H1 (cell line): ENCODE measurements at regions not wholly inside any gene's neighbourhood (a gene's known extent, or its start where the extent isn't known, plus 50 kb on each side); places are given as distances from the start of the nearest gene placed in this dataset.

ENCODE experiments used
- CTCF ChIA-PET: fragments of 300-600 bp; sonication (Branson Sonifier 250); formaldehyde crosslinking; loops from one replicate; lab custom pipeline; 2021; ENCODE audit not compliant: partially characterized antibody; lab: Charles Lee
- POLR2A ChIA-PET: fragments of 300-600 bp; sonication (Branson Sonifier 250); formaldehyde crosslinking; loops from one replicate; lab custom pipeline; 2021; ENCODE audit warnings: inconsistent platforms; ENCODE audit not compliant: partially characterized antibody; lab: Charles Lee
- DNase-seq, 2 experiments: peaks; one replicate each; pipeline versions ENCODE4 v3.0.0 to v3.0.0-alpha.2; 2010 to 2022; ENCODE audit warnings: low spot score in 2 of 2, low read depth in 1 of 2, mixed read lengths in 1 of 2
- FAIRE-seq: peaks from 2 replicates; lab custom pipeline; 2011; peaks lifted over from hg19 to GRCh38; lab: Jason Lieb, UNC
- H2AFZ ChIP-seq: 2 replicates; pipeline ENCODE4 v1.8.1; 2012; ENCODE audit warnings: low read length, inconsistent platforms
- H2AK5ac ChIP-seq: 2 replicates; pipeline ENCODE4 v1.6.1; 2013; ENCODE audit warnings: low read depth, low read length
- H2BK120ac ChIP-seq: replicated peaks from 2 replicates; pipeline ENCODE3; 2013; ENCODE audit warnings: low read depth, low read length, inconsistent platforms
- H2BK12ac ChIP-seq: 2 replicates; pipeline ENCODE4 v1.6.1; 2013; ENCODE audit warnings: low read depth, low read length
- H2BK15ac ChIP-seq: 2 replicates; pipeline ENCODE4 v1.6.1; 2013; ENCODE audit warnings: low read length
- H2BK20ac ChIP-seq: 2 replicates; pipeline ENCODE4 v1.6.1; 2013; ENCODE audit warnings: low read length
- H2BK5ac ChIP-seq: 2 replicates; pipeline ENCODE4 v1.6.1; 2013; ENCODE audit warnings: low read depth, low read length
- H3K14ac ChIP-seq: 2 replicates; pipeline ENCODE4 v1.6.1; 2013; ENCODE audit warnings: inconsistent platforms; ENCODE audit not compliant: insufficient read length
- H3K18ac ChIP-seq: 2 replicates; pipeline ENCODE4 v1.6.1; 2013; ENCODE audit warnings: low read length; ENCODE audit errors: extremely low read depth
- H3K23ac ChIP-seq: 2 replicates; pipeline ENCODE4 v1.6.1; 2013; ENCODE audit warnings: inconsistent platforms; ENCODE audit not compliant: insufficient read length
- H3K23me2 ChIP-seq: 2 replicates; pipeline ENCODE4 v1.6.1; 2013; ENCODE audit warnings: low read depth, low read length
- H3K27ac ChIP-seq: 2 replicates; pipeline ENCODE4 v1.6.1; 2011; ENCODE audit warnings: low read depth, low read length, inconsistent platforms
- H3K27me3 ChIP-seq, 4 experiments: replicated peaks in 1 of 4; 1 replicate in 1 of 4; 2 replicates in 3 of 4; pipeline versions ENCODE4 v1.6.1 to v1.8.1; 2011 to 2013; ENCODE audit warnings: low read length in 3 of 4, mild to moderate bottlenecking in 3 of 4, inconsistent platforms in 2 of 4, mixed read lengths in 2 of 4, moderate library complexity in 1 of 4; ENCODE audit not compliant: control insufficient read depth in 3 of 4, insufficient read depth in 3 of 4; ENCODE audit errors: extremely low read depth in 1 of 4
- H3K36me3 ChIP-seq, 4 experiments: 2 replicates each; pipeline versions ENCODE4 v1.6.1 to v1.8.1; 2011 to 2013; ENCODE audit warnings: mild to moderate bottlenecking in 4 of 4, low read length in 3 of 4, moderate library complexity in 2 of 4, control low read depth in 1 of 4, inconsistent platforms in 1 of 4; ENCODE audit not compliant: insufficient read depth in 4 of 4, control insufficient read depth in 2 of 4
- H3K4ac ChIP-seq: replicated peaks from 2 replicates; pipeline ENCODE3; 2013; ENCODE audit warnings: low read length, low read depth, mixed read lengths, inconsistent platforms; ENCODE audit not compliant: insufficient read length
- H3K4me1 ChIP-seq, 4 experiments: replicated peaks in 1 of 4; 1 replicate in 1 of 4; 2 replicates in 3 of 4; pipeline versions ENCODE4 v1.6.1 to v1.8.1; 2011 to 2013; ENCODE audit warnings: low read length in 3 of 4, inconsistent platforms in 2 of 4, mixed read lengths in 1 of 4; ENCODE audit not compliant: insufficient read depth in 4 of 4, control insufficient read depth in 3 of 4
- H3K4me2 ChIP-seq, 2 experiments: 2 replicates each; pipeline versions ENCODE4 v1.6.1 to v1.8.1; 2011 to 2013; ENCODE audit warnings: low read depth in 2 of 2, low read length in 2 of 2, control low read depth in 1 of 2, inconsistent platforms in 1 of 2, mild to moderate bottlenecking in 1 of 2; ENCODE audit not compliant: insufficient read depth in 1 of 2
- H3K4me3 ChIP-seq, 4 experiments: fragments of 200-600, 300-600 bp in 1 of 4; sonication (generic), shearing (Covaris generic), sonication (Bioruptor Twin) in 1 of 4; 2 replicates each; pipeline versions ENCODE4 v1.5.1 to v1.8.1; 2011 to 2016; ENCODE audit warnings: low read length in 4 of 4, low read depth in 3 of 4, control low read depth in 2 of 4, inconsistent platforms in 2 of 4, mild to moderate bottlenecking in 2 of 4, mixed read lengths in 1 of 4, moderate library complexity in 1 of 4; ENCODE audit not compliant: insufficient read depth in 2 of 4; ENCODE audit errors: extremely low read depth in 1 of 4
- H3K56ac ChIP-seq: replicated peaks from 2 replicates; pipeline ENCODE3; 2013; ENCODE audit warnings: low read depth, mild to moderate bottlenecking, mixed read lengths, low read length, inconsistent platforms; ENCODE audit not compliant: insufficient read length
- H3K79me1 ChIP-seq: 2 replicates; pipeline ENCODE4 v1.6.1; 2013; ENCODE audit warnings: low read depth, low read length, control low read depth
- H3K79me2 ChIP-seq, 2 experiments: 2 replicates each; pipeline versions ENCODE4 v1.6.1 to v1.8.1; 2012 to 2013; ENCODE audit warnings: low read length in 2 of 2, mild to moderate bottlenecking in 2 of 2, inconsistent platforms in 1 of 2; ENCODE audit not compliant: insufficient read depth in 2 of 2, control insufficient read depth in 1 of 2
- H3K9ac ChIP-seq, 4 experiments: replicated peaks in 1 of 4; 1 replicate in 1 of 4; 2 replicates in 3 of 4; pipeline versions ENCODE4 v1.6.1 to v1.8.1; 2011 to 2013; ENCODE audit warnings: low read depth in 3 of 4, low read length in 3 of 4, control low read depth in 2 of 4, mild to moderate bottlenecking in 2 of 4, moderate library complexity in 2 of 4, inconsistent platforms in 1 of 4; ENCODE audit errors: extremely low read depth in 1 of 4
- H3K9me3 ChIP-seq, 2 experiments: 2 replicates each; pipeline versions ENCODE4 v1.6.1 to v1.8.1; 2012 to 2013; ENCODE audit warnings: mild to moderate bottlenecking in 2 of 2, moderate library complexity in 2 of 2, control low read depth in 1 of 2, inconsistent platforms in 1 of 2, low read depth in 1 of 2, low read length in 1 of 2, mixed read lengths in 1 of 2; ENCODE audit not compliant: insufficient read depth in 2 of 2
- H4K20me1 ChIP-seq, 2 experiments: replicated peaks in 1 of 2; 2 replicates each; pipeline versions ENCODE3 to v1.8.1; 2011 to 2013; ENCODE audit warnings: inconsistent platforms in 2 of 2, low read length in 2 of 2, mild to moderate bottlenecking in 1 of 2; ENCODE audit not compliant: insufficient read depth in 2 of 2, control insufficient read depth in 1 of 2
- H4K5ac ChIP-seq: 2 replicates; pipeline ENCODE4 v1.6.1; 2013; ENCODE audit warnings: low read length, low read depth, mixed read lengths, inconsistent platforms; ENCODE audit not compliant: insufficient read length
- H4K8ac ChIP-seq: 2 replicates; pipeline ENCODE4 v1.8.0; 2013; ENCODE audit warnings: mild to moderate bottlenecking, moderate library complexity, low read length, inconsistent platforms; ENCODE audit not compliant: insufficient read depth; ENCODE audit errors: extremely low read depth
- H4K91ac ChIP-seq: replicated peaks from 2 replicates; pipeline ENCODE3; 2013; ENCODE audit warnings: low read length, mixed read lengths, inconsistent platforms; ENCODE audit not compliant: insufficient read length
- CBX5 ChIP-seq: fragments of 300-800, 300-1000 bp; sonication (generic); IDR thresholded peaks from 2 replicates; pipeline ENCODE4 v1.7.1; 2016; ENCODE audit warnings: antibody characterized with exemption, low read length, low read depth
- EGR1 ChIP-seq: IDR thresholded peaks from 2 replicates; pipeline ENCODE4 v1.6.1; 2011; ENCODE audit warnings: low read depth, low read length, borderline replicate concordance
- WGBS, 2 experiments: shearing (Covaris generic) in 1 of 2; methylation state at CpG; one replicate each; pipeline versions ENCODE4 v1.1.6 to v1.1.7; 2013 to 2015; ENCODE audit warnings: low lambda C conversion rate in 2 of 2, mixed read lengths in 2 of 2, inconsistent platforms in 1 of 2, low coverage in 1 of 2, missing lambda C conversion rate in 1 of 2; ENCODE audit not compliant: insufficient replicate concordance in 2 of 2, insufficient coverage in 1 of 2, insufficient read length in 1 of 2; ENCODE audit errors: extremely low coverage in 1 of 2, missing lambda C conversion rate in 1 of 2; 5-methylcytosine and 5-hydroxymethylcytosine counted together
- TF ChIP-seq, protein P1 (sequence below): IDR thresholded peaks from 2 replicates; pipeline ENCODE4 v1.6.1; 2011; ENCODE audit warnings: low read length, improper control_type of control experiment

DNA sequence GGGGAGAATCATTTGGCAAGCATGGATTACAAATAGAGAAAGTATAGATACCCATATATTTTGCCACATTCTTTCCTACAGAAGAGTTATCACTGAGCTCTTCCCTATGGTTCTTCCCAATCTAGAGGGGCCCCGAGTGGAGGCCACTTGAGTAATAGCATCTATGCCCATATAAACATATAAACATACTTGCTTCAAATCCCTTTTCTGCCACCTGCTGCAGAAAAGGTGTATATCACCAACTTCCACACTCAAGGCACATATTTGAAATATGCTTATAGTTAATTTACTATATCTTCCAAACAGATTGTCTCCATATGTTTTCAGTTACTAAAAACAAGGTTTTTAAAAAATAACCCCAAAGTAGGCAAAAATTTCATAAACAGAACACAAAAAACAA lies 642.8 kb upstream of the DIPK2B start:
- H3K4me2 ChIP-seq = no peak overlapping the region
- no peak for TF ChIP-seq EGR1
- TF ChIP-seq, protein P1, sequence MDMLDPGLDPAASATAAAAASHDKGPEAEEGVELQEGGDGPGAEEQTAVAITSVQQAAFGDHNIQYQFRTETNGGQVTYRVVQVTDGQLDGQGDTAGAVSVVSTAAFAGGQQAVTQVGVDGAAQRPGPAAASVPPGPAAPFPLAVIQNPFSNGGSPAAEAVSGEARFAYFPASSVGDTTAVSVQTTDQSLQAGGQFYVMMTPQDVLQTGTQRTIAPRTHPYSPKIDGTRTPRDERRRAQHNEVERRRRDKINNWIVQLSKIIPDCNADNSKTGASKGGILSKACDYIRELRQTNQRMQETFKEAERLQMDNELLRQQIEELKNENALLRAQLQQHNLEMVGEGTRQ = no peak
- no peak for TF ChIP-seq CBX5
- H3K9me3 ChIP-seq = no peaks in the 10 kb centered on the region
- H3K4ac ChIP-seq = no peak overlapping the region
- ChIA-PET POLR2A (interaction anchor here (1.0 to 2.6 kb wide), 5 partner anchors 8 to 17 kb away, joined by 3 to 12 read pairs (median 4); no protein-coding TSS in a partner anchor), CTCF (interaction anchor here (0.8 kb wide), 1 partner anchor 19 kb away, joined by 3 read pairs; no protein-coding TSS in a partner anchor)
- no peak overlapping the region for H2BK5ac ChIP-seq
- no peak overlapping the region for H2AK5ac ChIP-seq
- H2BK12ac ChIP-seq = no peak overlapping the region
- no peak overlapping the region for H2BK20ac ChIP-seq
- H2BK15ac ChIP-seq = no peak overlapping the region
- H2AFZ ChIP-seq = no peak overlapping the region
- peaks cover 0 to 9% of the 10 kb centered on the region in 2 experiments for H4K20me1 ChIP-seq
- H3K23me2 ChIP-seq = no peaks in the 10 kb centered on the region
- H3K23ac ChIP-seq = no peak overlapping the region
- H3K4me1 ChIP-seq = no peaks in the 10 kb centered on the region; a peak in 1 of 7 replicates
- H3K36me3 ChIP-seq = peaks cover 11 to 78% (median 34%) of the 10 kb centered on the region in 4 experiments
- no peak overlapping the region for H3K27ac ChIP-seq
- no peaks in the 10 kb centered on the region for H3K27me3 ChIP-seq
- no peak overlapping the region for H3K18ac ChIP-seq
- peaks cover 8 to 94% of the 10 kb centered on the region in 2 experiments; a peak in 2 of 4 replicates for H3K79me2 ChIP-seq
- no peak overlapping the region for H3K56ac ChIP-seq
- no peak overlapping the region for H4K8ac ChIP-seq
- 100% methylated on average over 1 of the region's 1 CpG; no CpG with 5 or more reads in 1 of the 2 experiments for WGBS, 2 experiments
- H4K91ac ChIP-seq = no peak overlapping the region
- FAIRE-seq = no peak
- H3K4me3 ChIP-seq = no peak overlapping the region
- H2BK120ac ChIP-seq = no peak overlapping the region
- H3K14ac ChIP-seq = no peak overlapping the region
- DNase-seq = no peak
- H3K9ac ChIP-seq = no peak overlapping the region
- H4K5ac ChIP-seq = no peak overlapping the region
- H3K79me1 ChIP-seq = no peaks in the 10 kb centered on the region
